Left hindlimb (tissue), 1 donor: ENCODE measurements at regions not wholly inside any gene's neighbourhood (a gene's known extent, or its start where the extent isn't known, plus 50 kb on each side); places are given as distances from the start of the nearest gene placed in this dataset.
"Not testable (repeated sequence)": the region's sequence is repeated elsewhere in the genome, so short reads cannot be mapped to it uniquely, and the experiment has no call there.

Experiments used
- DNase-seq: peaks from one replicate; pipeline ENCODE4 v3.0.0-alpha.2; 2018

GRCh38 chr14:58961045-58961731 is 227.3 kb upstream of the DAAM1 start:
- no peak for DNase-seq

DNA sequence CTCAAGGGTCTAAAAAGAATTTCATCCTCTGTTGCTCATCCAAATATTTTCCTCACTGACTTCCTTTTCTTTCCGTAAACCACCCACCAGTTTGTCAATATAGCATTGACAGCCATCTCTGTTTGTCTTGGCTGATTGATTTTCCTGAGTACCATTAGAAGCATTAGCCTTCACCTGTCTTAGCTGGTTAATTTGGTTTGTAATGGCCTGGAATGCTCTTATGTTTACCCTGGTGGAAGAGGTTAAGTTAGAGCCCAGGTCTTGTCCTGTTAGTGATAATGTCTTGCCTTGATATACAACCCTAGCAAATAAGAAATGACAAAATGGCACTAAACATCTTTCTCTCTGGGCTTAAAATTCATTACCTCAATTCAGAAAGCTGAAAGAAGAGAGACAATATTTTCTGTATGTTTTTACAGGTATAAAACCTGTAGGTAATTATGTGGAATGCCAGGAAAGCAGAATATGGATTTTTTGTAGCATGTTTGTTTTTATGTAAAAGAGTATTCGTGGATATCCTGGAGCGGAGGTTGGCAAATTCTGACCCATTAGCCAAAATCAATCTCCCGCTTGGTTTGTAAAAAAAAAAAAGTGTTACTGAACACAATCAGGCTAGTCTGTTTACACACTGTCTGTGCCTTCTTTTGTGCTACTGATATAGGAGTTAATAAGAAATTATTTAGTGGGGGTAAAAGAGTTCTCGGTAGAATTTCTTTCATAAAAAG is 224.4 kb upstream of the DAAM1 start:
- no peak for DNase-seq

DNA sequence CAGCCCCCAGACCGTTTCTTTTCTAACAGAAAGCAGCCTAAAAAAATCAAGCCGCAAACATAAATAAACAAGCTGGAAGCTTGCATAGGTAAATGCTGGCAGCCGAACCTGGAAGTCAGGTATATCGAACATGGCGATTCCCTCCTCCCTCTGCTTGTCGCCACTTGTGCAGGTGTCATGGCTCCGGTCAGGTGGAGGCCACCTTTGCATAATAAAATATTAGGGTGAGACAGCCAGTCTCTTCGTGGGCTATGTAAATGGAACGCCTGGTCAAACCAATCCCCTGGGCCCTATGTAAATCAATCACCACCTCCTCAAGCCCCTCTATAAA is 223.9 kb upstream of the DAAM1 start:
- DNase-seq, result no peak

- no peak for DNase-seq
Measured at GRCh38 chr14:58965601-58966000, 222.9 kb upstream of the DAAM1 start.

DNA sequence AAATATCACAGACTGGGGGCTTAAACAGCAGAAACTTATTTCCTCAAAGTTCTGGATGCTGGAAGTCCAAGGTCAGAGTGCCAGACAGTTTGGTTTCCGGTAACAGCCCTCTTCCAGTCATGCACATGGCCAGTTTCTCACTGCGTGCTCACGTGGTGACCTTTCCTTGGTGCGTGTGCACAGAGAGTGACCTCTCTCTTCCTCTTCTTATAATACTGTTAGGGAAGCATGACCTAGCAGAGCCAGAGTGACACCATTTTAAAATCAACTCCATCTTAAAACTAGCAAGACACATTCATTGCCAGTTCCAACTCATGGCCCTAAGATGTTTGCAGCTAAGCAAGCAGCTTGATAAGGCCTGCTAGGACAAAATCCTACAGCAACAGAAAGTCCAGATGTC is 221.5 kb upstream of the DAAM1 start:
- no peak for DNase-seq

DNA sequence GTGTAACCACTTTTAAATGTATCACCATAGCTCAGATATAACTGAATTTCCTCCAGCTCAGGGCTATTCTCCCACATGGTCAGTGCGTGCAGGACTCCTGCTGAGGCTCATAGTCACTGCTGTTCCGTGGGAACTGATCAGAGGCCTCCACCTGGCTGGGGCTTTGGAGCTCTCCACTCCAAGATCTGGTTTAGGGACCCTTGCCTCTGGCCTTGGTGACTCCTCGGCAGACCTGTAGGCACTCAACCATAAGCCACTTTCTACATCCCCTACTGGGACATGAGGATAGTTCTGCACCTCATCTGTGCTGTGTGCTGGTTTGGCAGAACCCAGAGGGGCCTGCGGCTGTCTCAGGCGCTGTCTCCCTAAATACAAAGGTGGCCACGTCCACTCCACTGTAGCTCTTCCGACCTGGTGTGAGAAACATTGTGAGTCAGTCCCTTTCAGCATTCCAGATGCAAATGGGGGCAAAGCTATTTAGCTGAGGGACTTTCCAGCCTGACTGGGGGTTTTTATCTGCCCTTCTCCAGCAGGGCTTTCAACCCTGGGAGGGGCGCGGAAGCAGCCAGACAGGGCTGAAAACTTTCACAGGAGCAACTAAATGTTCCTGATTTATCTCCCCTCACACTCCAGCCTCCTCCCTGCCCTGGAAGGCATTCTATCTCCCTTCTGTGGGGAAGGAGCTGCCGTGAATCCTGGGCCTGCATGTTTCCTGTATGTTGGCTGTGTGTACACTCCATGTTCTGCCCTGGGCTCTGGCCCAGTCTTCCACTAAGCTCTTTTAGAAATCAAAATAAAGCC is 218.3 kb upstream of the DAAM1 start:
- DNase-seq, result no peak

GRCh38 chr14:58972233-58973017 is 216.0 kb upstream of the DAAM1 start:
- DNase-seq, result no peak

DNA sequence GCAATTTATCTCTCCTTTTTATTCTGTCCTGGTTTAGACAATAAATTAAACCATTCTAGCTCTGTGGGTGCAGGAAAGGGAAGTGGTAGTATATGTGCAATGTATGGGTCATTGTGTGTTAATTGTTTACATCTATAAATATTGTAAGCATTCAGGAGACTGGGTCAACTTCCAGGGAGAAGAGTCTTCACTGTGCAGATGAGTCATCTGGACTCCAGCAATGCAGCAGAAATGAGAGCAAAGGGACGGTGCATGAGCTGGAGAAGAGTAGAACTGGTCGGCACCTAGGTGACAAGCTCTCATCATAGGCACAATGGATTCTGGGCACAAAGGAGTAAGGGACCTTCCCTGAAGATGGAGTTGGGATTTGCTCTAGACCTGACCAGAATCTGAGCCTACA is 211.1 kb upstream of the DAAM1 start:
- no peak for DNase-seq

GRCh38 chr14:58978343-58978742 is 210.1 kb upstream of the DAAM1 start:
- no peak for DNase-seq

DNA sequence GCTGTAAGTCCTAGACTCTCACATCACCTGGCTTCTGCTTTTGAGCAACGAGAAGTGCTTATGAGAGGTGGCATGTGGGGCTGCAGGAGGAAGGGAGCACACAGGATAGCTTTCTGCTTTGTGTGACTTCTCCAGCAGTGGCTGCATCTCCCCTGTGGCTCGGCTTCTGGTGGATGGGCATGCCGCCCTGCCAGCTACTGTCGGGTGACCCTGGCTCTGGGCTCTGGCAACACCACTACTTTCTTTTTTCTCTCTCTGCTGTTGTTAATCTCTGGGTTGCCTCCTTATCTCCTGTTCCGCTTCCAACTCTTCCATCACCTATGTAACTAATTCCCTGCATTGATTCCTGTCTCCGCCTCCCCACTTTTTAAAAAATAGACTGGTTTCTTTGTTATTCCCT is 209.1 kb upstream of the DAAM1 start:
- no peak for DNase-seq

- DNase-seq, result no peak
Measured at GRCh38 chr14:58981840-58982239, 206.6 kb upstream of the DAAM1 start.

- DNase-seq, result no peak
Measured at GRCh38 chr14:58985786-58986185, 202.7 kb upstream of the DAAM1 start.

DNA sequence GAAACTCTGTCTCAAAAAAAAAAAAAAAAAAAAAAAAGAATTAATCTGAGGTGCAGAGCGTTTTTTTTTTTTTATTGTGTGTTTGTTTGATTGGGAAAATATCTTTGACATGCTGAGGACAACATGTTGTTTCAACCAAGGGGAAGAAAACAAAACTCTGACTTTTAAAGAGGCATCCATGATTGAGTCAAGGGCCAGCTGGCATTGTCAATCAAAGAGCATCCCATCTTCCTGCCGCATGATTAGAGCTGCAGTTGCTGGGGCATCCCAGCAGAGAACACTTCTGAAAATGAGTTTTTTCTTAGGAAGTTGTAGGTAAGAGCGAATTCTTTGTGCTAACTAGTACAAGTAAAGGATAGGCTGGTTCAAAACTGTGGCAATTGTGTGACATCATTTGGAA is 200.9 kb upstream of the DAAM1 start:
- DNase-seq, result no peak

DNA sequence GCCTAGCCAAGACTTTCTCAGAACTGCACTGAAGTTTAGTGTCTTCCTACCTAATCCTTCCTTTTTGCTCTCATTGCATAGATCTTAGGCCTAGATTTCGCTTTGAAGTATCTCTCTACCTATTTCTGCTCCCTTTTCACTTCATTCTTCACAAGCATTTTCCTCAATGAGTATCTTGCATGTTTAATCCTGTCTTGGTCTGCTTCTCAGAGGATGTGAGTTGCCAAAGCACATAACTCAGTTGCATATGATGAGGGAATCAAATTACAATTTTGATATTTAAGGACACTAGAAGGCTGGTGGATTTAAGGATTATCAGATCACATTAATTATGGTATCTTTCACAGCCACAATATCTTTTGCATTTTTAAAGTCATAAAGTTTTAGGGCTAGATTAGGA is 195.5 kb upstream of the DAAM1 start:
- no peak for DNase-seq

DNA sequence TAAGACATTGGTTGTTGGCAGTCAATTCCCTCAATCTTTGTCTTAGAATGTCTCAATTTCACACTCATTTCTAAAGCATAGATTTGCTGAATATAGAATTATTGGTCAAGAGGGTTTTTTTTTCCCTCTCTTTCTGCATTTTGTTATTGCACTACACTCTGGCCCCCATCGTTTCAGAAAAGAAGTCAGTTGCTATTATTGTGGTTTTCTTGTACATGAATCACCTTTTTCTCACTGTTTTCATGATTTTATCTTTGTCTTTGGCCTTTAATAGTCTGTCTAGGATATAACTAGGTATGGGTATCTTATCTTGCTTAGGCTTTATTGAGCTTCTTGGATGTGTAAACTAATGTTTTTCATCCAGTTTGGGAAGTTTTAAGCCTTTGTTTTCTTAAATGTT is 194.3 kb upstream of the DAAM1 start:
- no peak for DNase-seq

- DNase-seq, result no peak
Measured at GRCh38 chr14:59004012-59004411, 184.5 kb upstream of the DAAM1 start.

DNA sequence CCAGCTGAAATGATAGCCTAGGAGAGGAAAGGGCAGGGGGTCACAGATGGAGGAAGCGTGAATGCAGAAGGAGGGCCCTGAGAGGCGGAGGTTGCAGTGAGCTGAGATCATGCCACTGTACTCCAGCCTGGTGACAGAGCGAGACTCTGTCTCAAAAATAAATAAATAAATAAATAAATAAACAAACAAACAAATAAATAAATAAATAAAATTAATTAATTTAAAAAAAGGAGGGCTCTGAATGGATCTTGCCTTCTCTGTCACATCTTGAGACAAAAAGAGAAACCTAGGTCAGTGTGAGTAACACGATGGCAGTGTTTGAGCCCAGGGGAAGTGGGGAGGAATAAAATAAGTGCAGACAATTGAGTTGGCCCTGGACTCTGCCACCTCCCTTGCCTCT is 182.3 kb upstream of the DAAM1 start:
- DNase-seq, result not testable (repeated sequence)

DNA sequence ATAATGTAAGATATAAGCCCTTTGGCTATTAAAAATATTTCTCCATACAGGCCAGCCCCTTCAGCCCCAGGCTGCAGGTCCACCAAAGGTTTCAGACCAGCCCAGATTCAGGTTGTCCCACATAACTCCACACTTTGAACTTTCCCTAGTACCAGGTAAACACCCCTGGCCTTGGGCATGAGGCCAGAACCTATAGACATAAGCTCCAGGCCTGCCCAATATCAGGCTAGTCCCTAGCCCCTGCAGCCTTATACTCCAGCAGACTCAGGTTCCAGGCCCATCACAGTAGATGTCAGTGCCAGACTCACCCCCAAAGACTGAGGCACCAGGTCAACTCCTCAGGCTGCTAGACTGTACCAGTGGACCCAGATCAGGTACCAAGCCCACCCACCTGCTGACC is 178.5 kb upstream of the DAAM1 start:
- no peak for DNase-seq

DNA sequence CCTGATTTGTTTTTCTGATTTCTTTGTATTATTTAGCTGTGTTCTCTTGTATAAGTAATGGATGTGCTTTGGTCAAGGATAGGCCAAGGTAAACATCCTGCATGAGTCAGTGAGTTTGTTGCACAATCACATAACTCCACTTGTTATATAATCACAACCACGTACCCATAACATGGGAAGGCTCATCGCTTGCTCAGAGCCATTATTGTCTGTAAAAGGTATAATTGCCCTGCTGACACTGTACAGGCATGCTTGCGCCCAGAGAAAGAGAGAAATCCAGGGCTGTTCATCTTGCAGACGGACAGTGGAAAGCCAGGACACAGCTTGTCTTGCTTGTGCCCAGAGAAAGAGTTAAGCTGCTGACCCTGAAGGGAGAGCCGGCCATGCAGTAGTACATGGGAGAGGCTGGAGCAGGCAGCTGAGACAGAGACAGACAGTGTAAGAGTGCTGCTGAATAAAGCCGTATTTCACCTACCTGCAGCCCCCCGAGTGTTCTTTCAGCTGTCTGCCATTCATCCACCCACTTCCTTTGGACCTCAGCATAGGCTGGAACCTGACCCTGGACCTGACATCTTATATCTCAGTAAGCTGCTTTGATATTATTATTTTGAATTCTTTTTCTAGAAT is 174.7 kb upstream of the DAAM1 start:
- no peak for DNase-seq

- DNase-seq, result no peak
Measured at GRCh38 chr14:59015482-59015881, 173.0 kb upstream of the DAAM1 start.

GRCh38 chr14:59017285-59017965 is 171.0 kb upstream of the DAAM1 start:
- no peak for DNase-seq

GRCh38 chr14:59018460-59018859 is 170.0 kb upstream of the DAAM1 start:
- no peak for DNase-seq
